GM13977 (cell line): ENCODE measurements at regions not wholly inside any gene's neighbourhood (a gene's known extent, or its start where the extent isn't known, plus 50 kb on each side); places are given as distances from the start of the nearest gene placed in this dataset.

Experiments used
- DNase-seq: peaks from one replicate; pipeline ENCODE4 v3.0.0; 2012; ENCODE audit warnings: low spot score
- CTCF ChIP-seq: IDR thresholded peaks from 2 replicates; pipeline ENCODE4 v1.5.1; 2012; ENCODE audit warnings: mild to moderate bottlenecking, control low read depth; ENCODE audit not compliant: insufficient read depth; ENCODE audit errors: extremely low read depth, missing control alignments
- in situ Hi-C: fragments of 300-500 bp; cut with MboI; formaldehyde crosslinking; loops from one replicate; pipeline ENCODE4 v1.12.0; 2022; ENCODE audit warnings: low sequenced_read_pairs, low pct_unique_long_range_greater_than_20kb, mixed read lengths, inconsistent platforms; ENCODE audit not compliant: unreplicated experiment

- in situ Hi-C loops, result no loop called here
Observed at GRCh38 chr10:65796472-65796871, 1129.4 kb upstream of the LRRTM3 start.

GRCh38 chr10:65798133-65798532, 1127.7 kb upstream of the LRRTM3 start:
- TF ChIP-seq CTCF, result no peak
- in situ Hi-C loops, result no loop called here
- peak; percentile 11 for DNase-seq

More at GRCh38 chr10:65796472-65796871, 1129.4 kb upstream of the LRRTM3 start:
- TF ChIP-seq CTCF, result no peak
- no peak for DNase-seq

GRCh38 chr10:65802391-65802790, 1123.4 kb upstream of the LRRTM3 start:
- no peak for DNase-seq
- in situ Hi-C loops, result no loop called here
- no peak for TF ChIP-seq CTCF

GRCh38 chr10:65805511-65805910, 1120.3 kb upstream of the LRRTM3 start:
- in situ Hi-C loops, result no loop called here
- no peak for DNase-seq
- no peak for TF ChIP-seq CTCF

- in situ Hi-C loops, result no loop called here
- DNase-seq, result no peak
- no peak for TF ChIP-seq CTCF
Observed at GRCh38 chr10:65805993-65806392, 1119.8 kb upstream of the LRRTM3 start.

- TF ChIP-seq CTCF, result no peak
- DNase-seq, result no peak
- in situ Hi-C loops, result no loop called here
Observed at GRCh38 chr10:65808687-65809333, 1117.0 kb upstream of the LRRTM3 start.
